IMR-90 (cell line): ENCODE measurements at regions not wholly inside any gene's neighbourhood (a gene's known extent, or its start where the extent isn't known, plus 50 kb on each side); places are given as distances from the start of the nearest gene placed in this dataset.

Source experiments
- CEBPB ChIP-seq: IDR thresholded peaks from 2 replicates; pipeline ENCODE4 v1.6.1; 2012; ENCODE audit warnings: low read depth, low read length, improper control_type of control experiment
- FOS ChIP-seq: fragments of 150-350 bp; IDR thresholded peaks from 2 replicates; pipeline ENCODE4 v1.6.1; 2016; ENCODE audit warnings: low read depth, low read length
- POLR2A ChIP-seq: IDR thresholded peaks from 2 replicates; pipeline ENCODE4 v1.6.1; 2012; ENCODE audit warnings: mild to moderate bottlenecking, low read depth, low read length
- TF ChIP-seq, protein P1 (sequence below): conservative IDR thresholded peaks from 2 replicates; pipeline ENCODE4 v1.5.1; 2012; ENCODE audit warnings: mild to moderate bottlenecking, low read depth, low read length, improper control_type of control experiment

DNA sequence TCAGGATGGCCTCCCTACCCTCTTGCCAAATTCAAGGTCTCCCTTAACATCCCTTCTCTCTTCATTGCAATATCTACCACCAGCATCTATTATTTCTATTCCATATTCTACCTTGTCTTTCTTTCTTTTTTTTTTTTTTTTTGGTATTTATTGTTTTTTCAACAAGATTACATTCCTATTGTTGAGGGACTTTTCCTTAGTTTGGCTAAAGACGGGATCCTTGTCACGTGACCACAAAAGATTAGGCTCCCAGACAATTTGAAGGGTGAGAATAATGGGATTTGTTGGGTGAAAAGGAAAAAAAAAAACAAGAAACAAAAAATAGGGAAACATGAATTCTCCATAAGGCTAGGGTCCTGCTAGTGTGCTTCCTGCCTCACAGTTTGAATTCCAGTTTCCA is 124.3 kb upstream of the MCHR2 start:
- TF ChIP-seq POLR2A (no peak), FOS (no peak), CEBPB (no peak)
- TF ChIP-seq, protein P1, sequence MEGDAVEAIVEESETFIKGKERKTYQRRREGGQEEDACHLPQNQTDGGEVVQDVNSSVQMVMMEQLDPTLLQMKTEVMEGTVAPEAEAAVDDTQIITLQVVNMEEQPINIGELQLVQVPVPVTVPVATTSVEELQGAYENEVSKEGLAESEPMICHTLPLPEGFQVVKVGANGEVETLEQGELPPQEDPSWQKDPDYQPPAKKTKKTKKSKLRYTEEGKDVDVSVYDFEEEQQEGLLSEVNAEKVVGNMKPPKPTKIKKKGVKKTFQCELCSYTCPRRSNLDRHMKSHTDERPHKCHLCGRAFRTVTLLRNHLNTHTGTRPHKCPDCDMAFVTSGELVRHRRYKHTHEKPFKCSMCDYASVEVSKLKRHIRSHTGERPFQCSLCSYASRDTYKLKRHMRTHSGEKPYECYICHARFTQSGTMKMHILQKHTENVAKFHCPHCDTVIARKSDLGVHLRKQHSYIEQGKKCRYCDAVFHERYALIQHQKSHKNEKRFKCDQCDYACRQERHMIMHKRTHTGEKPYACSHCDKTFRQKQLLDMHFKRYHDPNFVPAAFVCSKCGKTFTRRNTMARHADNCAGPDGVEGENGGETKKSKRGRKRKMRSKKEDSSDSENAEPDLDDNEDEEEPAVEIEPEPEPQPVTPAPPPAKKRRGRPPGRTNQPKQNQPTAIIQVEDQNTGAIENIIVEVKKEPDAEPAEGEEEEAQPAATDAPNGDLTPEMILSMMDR: no peak
